Colonic mucosa (tissue), 4 donors: ENCODE measurements at regions not wholly inside any gene's neighbourhood (a gene's known extent, or its start where the extent isn't known, plus 50 kb on each side); places are given as distances from the start of the nearest gene placed in this dataset.

Experiments
- DNase-seq: peaks from one replicate; pipeline ENCODE4 v3.0.0-alpha.2; 2020
- H3K27ac ChIP-seq: fragments of 200-600 bp; one replicate; pipeline ENCODE4 v1.8.0; 2021
- H3K27me3 ChIP-seq: fragments of 200-600 bp; one replicate; pipeline ENCODE4 v1.8.0; 2021
- H3K36me3 ChIP-seq: fragments of 200-600 bp; one replicate; pipeline ENCODE4 v1.8.0; 2021
- H3K4me1 ChIP-seq: fragments of 200-600 bp; one replicate; pipeline ENCODE4 v1.8.0; 2021; ENCODE audit warnings: mild to moderate bottlenecking
- H3K4me3 ChIP-seq: fragments of 200-600 bp; one replicate; pipeline ENCODE4 v1.8.0; 2021
- H3K9ac ChIP-seq, 2 donors: one replicate each; pipeline ENCODE4 v1.7.0; 2013; ENCODE audit warnings: control low read depth in 2 of 2, low read depth in 2 of 2, low read length in 2 of 2
- H3K9me3 ChIP-seq: fragments of 200-600 bp; one replicate; pipeline ENCODE4 v1.8.0; 2021
- CTCF ChIP-seq: fragments of 200-600 bp; IDR thresholded peaks from one replicate; pipeline ENCODE4 v1.8.0; 2022; ENCODE audit warnings: antibody characterized with exemption, mild to moderate bottlenecking
- intact Hi-C: fragments of 100-400 bp; cut with DNase I; formaldehyde crosslinking; loops from one replicate; pipeline ENCODE4 v1.14.1; 2022
- donor health status: healthy.
- donor health status: DM: no; HTN: no; CAD: no.
- donor health status: DM: no; HTN: no; CAD: no.

GRCh38 chrX:121301822-121302221 lies 254.4 kb downstream of the GLUD2 start:
- no peak for TF ChIP-seq CTCF
- intact Hi-C loops, result no loop called here
- Histone ChIP-seq H3K36me3 (no peaks in the 10 kb centered on the region), H3K27ac (no peak overlapping the region), H3K9ac (no peak overlapping the region), H3K9me3 (no peaks in the 10 kb centered on the region), H3K4me3 (no peak overlapping the region), H3K4me1 (no peaks in the 10 kb centered on the region), H3K27me3 (no peaks in the 10 kb centered on the region)
- DNase-seq, result no peak

GRCh38 chrX:121307449-121307848 lies 260.0 kb downstream of the GLUD2 start:
- no peak for DNase-seq
- no peaks in the 10 kb centered on the region for H3K9me3 ChIP-seq
- no peaks in the 10 kb centered on the region for H3K36me3 ChIP-seq
- no peak overlapping the region for H3K27ac ChIP-seq
- no peaks in the 10 kb centered on the region for H3K27me3 ChIP-seq
- H3K4me3 ChIP-seq, result no peak overlapping the region
- H3K4me1 ChIP-seq, result no peaks in the 10 kb centered on the region
- no peak for TF ChIP-seq CTCF
- intact Hi-C loops, result no loop called here
- no peak overlapping the region for H3K9ac ChIP-seq

- Histone ChIP-seq H3K27ac (no peak overlapping the region), H3K4me3 (no peak overlapping the region), H3K9ac (no peak overlapping the region), H3K36me3 (no peaks in the 10 kb centered on the region), H3K4me1 (no peaks in the 10 kb centered on the region), H3K27me3 (no peaks in the 10 kb centered on the region), H3K9me3 (no peaks in the 10 kb centered on the region)
- no peak for TF ChIP-seq CTCF
- intact Hi-C loops, result no loop called here
- DNase-seq, result peak; percentile 16
Measured at GRCh38 chrX:121308276-121308805, 260.9 kb downstream of the GLUD2 start.

- intact Hi-C loops, result no loop called here
- no peak overlapping the region for H3K27ac ChIP-seq
- H3K9me3 ChIP-seq, result no peaks in the 10 kb centered on the region
- H3K27me3 ChIP-seq, result no peaks in the 10 kb centered on the region
- TF ChIP-seq CTCF, result no peak
- H3K4me1 ChIP-seq, result no peaks in the 10 kb centered on the region
- no peaks in the 10 kb centered on the region for H3K36me3 ChIP-seq
- no peak overlapping the region for H3K9ac ChIP-seq
- H3K4me3 ChIP-seq, result no peak overlapping the region
- no peak for DNase-seq
Measured at GRCh38 chrX:121310820-121311219, 263.4 kb downstream of the GLUD2 start.

GRCh38 chrX:121320441-121320840 lies 273.0 kb downstream of the GLUD2 start:
- Histone ChIP-seq H3K4me3 (no peak overlapping the region), H3K27ac (no peak overlapping the region), H3K9me3 (no peaks in the 10 kb centered on the region), H3K4me1 (no peaks in the 10 kb centered on the region), H3K9ac (no peak overlapping the region), H3K27me3 (no peaks in the 10 kb centered on the region), H3K36me3 (no peaks in the 10 kb centered on the region)
- intact Hi-C loops, result no loop called here
- no peak for DNase-seq
- TF ChIP-seq CTCF, result no peak
